NCI-H128 (cell line): ENCODE measurements at regions not wholly inside any gene's neighbourhood (a gene's known extent, or its start where the extent isn't known, plus 50 kb on each side); places are given as distances from the start of the nearest gene placed in this dataset.
"Not testable (repeated sequence)": the region's sequence is repeated elsewhere in the genome, so short reads cannot be mapped to it uniquely, and the experiment has no call there.

ENCODE experiments used
- DNase-seq: peaks from one replicate; lab custom pipeline; 2025; ENCODE audit not compliant: unreplicated experiment; lab: John Stamatoyannopoulos, UW

GRCh38 chr3:73884361-73884760 lies 259.6 kb upstream of the PDZRN3 start:
- DNase-seq = no peak

GRCh38 chr3:73883497-73883896 lies 258.8 kb upstream of the PDZRN3 start:
- no peak for DNase-seq

GRCh38 chr3:73874606-73875369 lies 250.0 kb upstream of the PDZRN3 start:
- no peak for DNase-seq

- DNase-seq = no peak
Measured at GRCh38 chr3:73874161-73874560, 249.4 kb upstream of the PDZRN3 start.

- DNase-seq = no peak
Measured at GRCh38 chr3:73868688-73869315, 244.1 kb upstream of the PDZRN3 start.

GRCh38 chr3:73867524-73867923 lies 242.8 kb upstream of the PDZRN3 start:
- DNase-seq = no peak

GRCh38 chr3:73866846-73867245 lies 242.1 kb upstream of the PDZRN3 start:
- DNase-seq = no peak

- DNase-seq = no peak
Measured at GRCh38 chr3:73863546-73864079, 238.9 kb upstream of the PDZRN3 start.

- no peak for DNase-seq
Measured at GRCh38 chr3:73855813-73856212, 231.1 kb upstream of the PDZRN3 start.

GRCh38 chr3:73848173-73848906 lies 223.6 kb upstream of the PDZRN3 start:
- DNase-seq = no peak

GRCh38 chr3:73846951-73847350 lies 222.2 kb upstream of the PDZRN3 start:
- DNase-seq = no peak

GRCh38 chr3:73839032-73839431 lies 214.3 kb upstream of the PDZRN3 start:
- no peak for DNase-seq

GRCh38 chr3:73835945-73836344 lies 211.2 kb upstream of the PDZRN3 start:
- no peak for DNase-seq

GRCh38 chr3:73832426-73832825 lies 207.7 kb upstream of the PDZRN3 start:
- DNase-seq = no peak

GRCh38 chr3:73828348-73828747 lies 203.6 kb upstream of the PDZRN3 start:
- DNase-seq = no peak

GRCh38 chr3:73827725-73828211 lies 203.0 kb upstream of the PDZRN3 start:
- DNase-seq = no peak

- DNase-seq = no peak
Measured at GRCh38 chr3:73827204-73827603, 202.5 kb upstream of the PDZRN3 start.

GRCh38 chr3:73820896-73821295 lies 196.2 kb upstream of the PDZRN3 start:
- not testable (repeated sequence) for DNase-seq

GRCh38 chr3:73820431-73820830 lies 195.7 kb upstream of the PDZRN3 start:
- DNase-seq = no peak

GRCh38 chr3:73815966-73816365 lies 191.2 kb upstream of the PDZRN3 start:
- no peak for DNase-seq

- DNase-seq = no peak
Measured at GRCh38 chr3:73813692-73814292, 189.1 kb upstream of the PDZRN3 start.
